ENCODE measurements at regions not wholly inside any gene's neighbourhood (a gene's known extent, or its start where the extent isn't known, plus 50 kb on each side); places are given as distances from the start of the nearest gene placed in this dataset.
"Not testable (repeated sequence)": the region's sequence is repeated elsewhere in the genome, so short reads cannot be mapped to it uniquely, and the experiment has no call there.

DNA sequence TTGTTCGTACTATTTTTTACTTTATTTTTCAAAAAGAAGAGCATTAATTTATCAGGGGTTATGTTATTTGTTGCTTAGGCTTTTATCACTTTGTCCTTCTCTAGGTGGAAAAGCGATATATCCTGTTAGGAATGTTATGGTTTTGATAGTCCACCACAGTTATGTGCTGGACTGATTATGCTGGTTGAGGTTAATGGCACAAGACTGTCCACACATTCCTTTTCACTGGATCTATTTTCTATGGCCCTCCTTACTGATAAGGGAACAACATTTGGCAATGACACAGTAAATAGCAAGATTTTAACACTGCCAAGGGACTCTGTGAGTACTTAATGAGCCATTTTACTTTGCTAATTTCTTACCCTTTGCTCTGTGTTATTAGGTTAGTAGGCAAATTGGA, 1212.3 kb downstream of the NXPH1 start:
- H2AFZ ChIP-seq (ENCODE audit: low read depth, low read length), result no peak overlapping the region
- H3K9me3 ChIP-seq (ENCODE audit: low read length), result no peaks in the 10 kb centered on the region
- no peaks in the 10 kb centered on the region for H3K27me3 ChIP-seq (ENCODE audit: insufficient read depth, low read length)
- H3K4me3 ChIP-seq (ENCODE audit: low read length), result no peak overlapping the region
- H3K4me1 ChIP-seq (ENCODE audit: insufficient read depth, low read length), result no peaks in the 10 kb centered on the region
- no peaks in the 10 kb centered on the region for H3K36me3 ChIP-seq (ENCODE audit: insufficient read depth, low read length)

- Histone ChIP-seq H3K27me3 (ENCODE audit: insufficient read depth, low read length) (no peaks in the 10 kb centered on the region), H3K9me3 (ENCODE audit: low read length) (no peaks in the 10 kb centered on the region), H3K36me3 (ENCODE audit: insufficient read depth, low read length) (no peaks in the 10 kb centered on the region), H3K4me1 (ENCODE audit: insufficient read depth, low read length) (no peaks in the 10 kb centered on the region), H3K4me3 (ENCODE audit: low read length) (no peak overlapping the region), H2AFZ (ENCODE audit: low read depth, low read length) (no peak overlapping the region)
Observed at GRCh38 chr7:9657257-9657656, 1223.8 kb downstream of the NXPH1 start.

GRCh38 chr7:9671979-9672917, 1238.8 kb downstream of the NXPH1 start:
- H2AFZ ChIP-seq (ENCODE audit: low read depth, low read length), result peak overlapping the region; percentile 15
- no peaks in the 10 kb centered on the region for H3K27me3 ChIP-seq (ENCODE audit: insufficient read depth, low read length)
- no peaks in the 10 kb centered on the region for H3K9me3 ChIP-seq (ENCODE audit: low read length)
- H3K36me3 ChIP-seq (ENCODE audit: insufficient read depth, low read length), result no peaks in the 10 kb centered on the region
- H3K4me1 ChIP-seq (ENCODE audit: insufficient read depth, low read length), result no peaks in the 10 kb centered on the region
- no peak overlapping the region for H3K4me3 ChIP-seq (ENCODE audit: low read length)

DNA sequence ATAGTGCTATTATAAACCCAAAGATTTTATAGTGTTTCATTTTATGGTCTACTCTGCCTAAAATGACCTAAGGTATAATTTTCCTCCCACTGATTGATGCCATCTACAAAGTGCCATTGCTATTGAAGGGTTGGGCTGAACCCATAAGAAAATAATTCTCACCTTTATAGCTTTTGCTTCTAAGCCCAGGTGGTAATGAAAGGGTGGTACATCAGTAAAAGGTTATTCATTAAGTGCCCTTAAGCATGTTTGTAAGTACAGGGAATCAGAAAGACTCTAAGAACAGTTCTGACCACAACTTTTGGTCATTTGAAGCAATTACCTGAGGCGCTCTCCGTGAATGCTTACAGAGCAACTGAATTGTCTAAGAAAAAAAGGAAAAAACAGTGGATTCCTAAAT, 1247.3 kb downstream of the NXPH1 start:
- no peaks in the 10 kb centered on the region for H3K27me3 ChIP-seq (ENCODE audit: insufficient read depth, low read length)
- H3K36me3 ChIP-seq (ENCODE audit: insufficient read depth, low read length), result no peaks in the 10 kb centered on the region
- H3K4me1 ChIP-seq (ENCODE audit: insufficient read depth, low read length), result no peaks in the 10 kb centered on the region
- H3K9me3 ChIP-seq (ENCODE audit: low read length), result no peaks in the 10 kb centered on the region
- no peak overlapping the region for H3K4me3 ChIP-seq (ENCODE audit: low read length)
- no peak overlapping the region for H2AFZ ChIP-seq (ENCODE audit: low read depth, low read length)

- Histone ChIP-seq H3K27me3 (ENCODE audit: insufficient read depth, low read length) (no peaks in the 10 kb centered on the region), H3K36me3 (ENCODE audit: insufficient read depth, low read length) (no peaks in the 10 kb centered on the region), H3K9me3 (ENCODE audit: low read length) (no peaks in the 10 kb centered on the region), H3K4me1 (ENCODE audit: insufficient read depth, low read length) (no peaks in the 10 kb centered on the region), H2AFZ (ENCODE audit: low read depth, low read length) (no peak overlapping the region), H3K4me3 (ENCODE audit: low read length) (no peak overlapping the region)
Observed at GRCh38 chr7:9681284-9681683, 1247.9 kb downstream of the NXPH1 start.

DNA sequence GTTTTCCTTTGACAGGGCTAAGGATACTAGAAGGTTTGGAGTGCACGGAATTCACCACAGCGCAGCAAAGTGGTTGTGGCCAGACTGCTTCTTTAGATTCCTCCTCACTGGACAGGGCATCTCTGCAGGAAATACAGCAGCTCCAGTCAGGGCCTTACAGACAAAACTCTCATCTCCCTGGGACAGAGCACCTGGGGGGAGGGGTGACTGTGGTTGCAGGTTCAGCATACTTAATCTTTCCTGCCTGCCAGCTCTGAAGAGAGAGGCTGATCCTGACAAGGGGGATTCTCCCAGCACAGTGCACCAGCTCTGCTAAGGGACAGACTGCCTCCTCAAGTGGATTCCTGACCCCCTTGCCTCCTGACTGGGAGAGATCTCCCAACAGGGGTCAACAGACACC, 1257.9 kb downstream of the NXPH1 start:
- no peaks in the 10 kb centered on the region for H3K9me3 ChIP-seq (ENCODE audit: low read length)
- no peaks in the 10 kb centered on the region for H3K36me3 ChIP-seq (ENCODE audit: insufficient read depth, low read length)
- H2AFZ ChIP-seq (ENCODE audit: low read depth, low read length), result no peak overlapping the region
- H3K4me1 ChIP-seq (ENCODE audit: insufficient read depth, low read length), result no peaks in the 10 kb centered on the region
- H3K4me3 ChIP-seq (ENCODE audit: low read length), result no peak overlapping the region
- no peaks in the 10 kb centered on the region for H3K27me3 ChIP-seq (ENCODE audit: insufficient read depth, low read length)

GRCh38 chr7:9698375-9698774, 1265.0 kb downstream of the NXPH1 start:
- no peaks in the 10 kb centered on the region for H3K9me3 ChIP-seq (ENCODE audit: low read length)
- H3K36me3 ChIP-seq (ENCODE audit: insufficient read depth, low read length), result no peaks in the 10 kb centered on the region
- H3K4me1 ChIP-seq (ENCODE audit: insufficient read depth, low read length), result no peaks in the 10 kb centered on the region
- H3K27me3 ChIP-seq (ENCODE audit: insufficient read depth, low read length), result no peaks in the 10 kb centered on the region
- H3K4me3 ChIP-seq (ENCODE audit: low read length), result no peak overlapping the region
- no peak overlapping the region for H2AFZ ChIP-seq (ENCODE audit: low read depth, low read length)

- Histone ChIP-seq H2AFZ (ENCODE audit: low read depth, low read length) (no peak overlapping the region), H3K27me3 (ENCODE audit: insufficient read depth, low read length) (no peaks in the 10 kb centered on the region), H3K9me3 (ENCODE audit: low read length) (no peaks in the 10 kb centered on the region), H3K4me3 (ENCODE audit: low read length) (no peak overlapping the region), H3K36me3 (ENCODE audit: insufficient read depth, low read length) (no peaks in the 10 kb centered on the region), H3K4me1 (ENCODE audit: insufficient read depth, low read length) (no peaks in the 10 kb centered on the region)
Observed at GRCh38 chr7:9709216-9709615, 1264.5 kb upstream of the PHF14 start.

DNA sequence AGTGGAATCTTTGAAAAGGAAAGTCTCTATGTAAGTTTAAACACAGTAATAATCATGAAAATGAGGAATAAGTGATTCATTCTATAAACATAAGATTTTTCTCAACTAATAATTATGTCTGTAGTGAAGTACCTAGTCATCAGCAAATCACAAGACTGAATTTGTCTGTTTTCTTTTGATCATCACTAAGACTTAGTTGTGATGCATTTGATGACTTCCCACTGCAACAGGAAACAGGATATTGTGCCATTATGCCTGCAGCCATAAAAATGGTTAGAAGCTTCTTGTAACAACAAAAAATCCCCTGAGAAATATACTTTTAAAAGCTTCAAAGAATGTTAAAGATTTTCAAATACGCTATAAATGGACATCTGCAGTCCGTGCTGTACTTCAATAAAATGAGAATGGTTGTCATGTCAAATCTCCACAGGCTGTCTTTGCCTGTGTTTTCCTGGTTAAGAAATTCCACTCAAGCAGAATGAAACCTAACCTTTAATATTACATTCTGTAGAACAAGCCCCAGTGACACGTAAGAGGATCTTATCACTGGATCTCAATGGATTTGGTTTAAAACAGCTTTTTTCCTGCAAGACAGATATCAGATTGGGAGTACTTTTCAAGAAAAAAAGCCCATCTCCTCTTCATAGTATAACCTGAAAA, 1262.3 kb upstream of the PHF14 start:
- Histone ChIP-seq H3K9me3 (ENCODE audit: low read length) (no peaks in the 10 kb centered on the region), H2AFZ (ENCODE audit: low read depth, low read length) (no peak overlapping the region), H3K4me1 (ENCODE audit: insufficient read depth, low read length) (no peaks in the 10 kb centered on the region), H3K4me3 (ENCODE audit: low read length) (no peak overlapping the region), H3K36me3 (ENCODE audit: insufficient read depth, low read length) (no peaks in the 10 kb centered on the region), H3K27me3 (ENCODE audit: insufficient read depth, low read length) (no peaks in the 10 kb centered on the region)

GRCh38 chr7:9718071-9718661, 1255.5 kb upstream of the PHF14 start:
- Histone ChIP-seq H3K36me3 (ENCODE audit: insufficient read depth, low read length) (no peaks in the 10 kb centered on the region), H3K9me3 (ENCODE audit: low read length) (no peaks in the 10 kb centered on the region), H3K4me3 (ENCODE audit: low read length) (no peak overlapping the region), H2AFZ (ENCODE audit: low read depth, low read length) (peak overlapping the region; percentile 68), H3K27me3 (ENCODE audit: insufficient read depth, low read length) (no peaks in the 10 kb centered on the region), H3K4me1 (ENCODE audit: insufficient read depth, low read length) (peaks cover 7% of the 10 kb centered on the region)

DNA sequence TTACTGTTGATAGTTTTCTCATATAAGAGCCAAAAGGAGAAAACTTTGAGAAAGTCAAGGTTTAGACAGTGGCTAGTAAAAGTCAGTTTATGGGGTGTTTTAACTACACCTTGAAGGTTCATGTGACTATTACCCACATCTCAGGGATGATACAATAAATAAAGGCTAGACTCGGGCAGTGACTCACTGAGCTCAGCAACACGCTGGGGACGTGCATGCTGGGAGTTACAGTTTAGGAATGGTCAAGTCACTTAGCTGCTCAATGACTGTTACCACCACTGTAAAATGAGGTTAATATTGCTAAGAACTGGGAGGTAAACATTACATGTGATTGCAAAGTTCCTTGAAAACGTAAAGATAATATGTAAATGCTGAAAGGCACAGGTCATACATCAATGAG, 1254.4 kb upstream of the PHF14 start:
- H3K4me3 ChIP-seq (ENCODE audit: low read length), result no peak overlapping the region
- H3K27me3 ChIP-seq (ENCODE audit: insufficient read depth, low read length), result no peaks in the 10 kb centered on the region
- H3K9me3 ChIP-seq (ENCODE audit: low read length), result no peaks in the 10 kb centered on the region
- no peak overlapping the region for H2AFZ ChIP-seq (ENCODE audit: low read depth, low read length)
- H3K4me1 ChIP-seq (ENCODE audit: insufficient read depth, low read length), result peaks cover 7% of the 10 kb centered on the region
- no peaks in the 10 kb centered on the region for H3K36me3 ChIP-seq (ENCODE audit: insufficient read depth, low read length)

DNA sequence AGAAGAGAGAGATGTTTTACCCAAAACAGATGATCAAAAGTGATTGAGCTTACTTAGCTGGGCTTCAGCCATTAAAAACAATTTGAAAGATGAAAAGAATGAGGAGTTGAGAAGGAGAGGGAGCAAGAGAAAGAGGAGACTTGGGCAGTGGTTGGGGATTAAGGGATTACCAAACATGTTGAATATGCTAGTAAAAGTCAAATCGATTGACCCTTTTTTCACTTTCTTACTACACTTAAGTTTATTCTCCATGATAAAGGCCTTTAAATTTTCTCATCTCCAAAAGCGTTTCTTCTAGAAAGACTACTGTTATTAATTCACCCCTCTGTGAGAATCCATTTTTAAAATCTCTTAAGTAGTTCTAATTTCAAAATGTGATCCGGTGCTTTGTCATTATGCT, 1254.0 kb upstream of the PHF14 start:
- Histone ChIP-seq H2AFZ (ENCODE audit: low read depth, low read length) (no peak overlapping the region), H3K4me3 (ENCODE audit: low read length) (no peak overlapping the region), H3K9me3 (ENCODE audit: low read length) (no peaks in the 10 kb centered on the region), H3K27me3 (ENCODE audit: insufficient read depth, low read length) (no peaks in the 10 kb centered on the region), H3K4me1 (ENCODE audit: insufficient read depth, low read length) (peaks cover 7% of the 10 kb centered on the region), H3K36me3 (ENCODE audit: insufficient read depth, low read length) (no peaks in the 10 kb centered on the region)

- not testable (repeated sequence) for H2AFZ ChIP-seq (ENCODE audit: low read depth, low read length); H3K36me3 ChIP-seq (ENCODE audit: insufficient read depth, low read length); H3K4me1 ChIP-seq (ENCODE audit: insufficient read depth, low read length); H3K27me3 ChIP-seq (ENCODE audit: insufficient read depth, low read length); H3K4me3 ChIP-seq (ENCODE audit: low read length); H3K9me3 ChIP-seq (ENCODE audit: low read length)
Observed at GRCh38 chr7:9725940-9726663, 1247.6 kb upstream of the PHF14 start.

All from neuron (in vitro differentiated cells).